ENCODE measurements at regions not wholly inside any gene's neighbourhood (a gene's known extent, or its start where the extent isn't known, plus 50 kb on each side); places are given as distances from the start of the nearest gene placed in this dataset.

- TF ChIP-seq CTCF (IDR thresholded peaks at IDR 0.05): no peak
- TF ChIP-seq EP300 (IDR thresholded peaks at IDR 0.05): no peak
- no peak for TF ChIP-seq POLR2A (IDR thresholded peaks at IDR 0.05)
These were observed 105.7 kb upstream of the VAV3 start for GRCh38 chr1:108070662-108071061.
